Prostate gland (tissue), 2 donors: ENCODE measurements at regions not wholly inside any gene's neighbourhood (a gene's known extent, or its start where the extent isn't known, plus 50 kb on each side); places are given as distances from the start of the nearest gene placed in this dataset.

Experiments used
- DNase-seq: peaks from one replicate; pipeline ENCODE4 v3.0.0-alpha.2; 2019; ENCODE audit warnings: low spot score
- H3K27ac ChIP-seq, 2 donors: fragments of 200-600 bp; sonication (generic); 2 replicates each; pipeline ENCODE4 v1.5.1; 2017 to 2019
- H3K27me3 ChIP-seq: fragments of 200-600 bp; sonication (generic); replicated peaks from 2 replicates; pipeline ENCODE4 v1.5.1; 2019; ENCODE audit not compliant: insufficient read depth
- H3K36me3 ChIP-seq, 2 donors: fragments of 200-600 bp; sonication (generic); 1 replicate in 1 of 2; 2 replicates in 1 of 2; pipeline versions ENCODE4 v1.5.1 to v1.8.1; 2017 to 2019
- H3K4me1 ChIP-seq: fragments of 200-600 bp; sonication (generic); replicated peaks from 2 replicates; pipeline ENCODE4 v1.5.1; 2019
- H3K4me3 ChIP-seq, 2 donors: fragments of 200-600 bp; sonication (generic); 2 replicates each; pipeline ENCODE4 v1.5.1; 2017 to 2019
- H3K9me3 ChIP-seq: fragments of 200-600 bp; sonication (generic); 2 replicates; pipeline ENCODE4 v1.5.1; 2017
- POLR2A ChIP-seq: fragments of 450-650 bp; IDR thresholded peaks from one replicate; pipeline ENCODE4 v1.6.1; 2016; ENCODE audit warnings: antibody characterized with exemption, mild to moderate bottlenecking
- POLR2AphosphoS5 ChIP-seq: sonication (generic); formaldehyde crosslinking; IDR thresholded peaks from one replicate; pipeline ENCODE4 v1.6.1; 2017; ENCODE audit warnings: antibody characterized with exemption
- WGBS: methylation state at CpG from one replicate; pipeline ENCODE4 v1.1.5; 2018; 5-methylcytosine and 5-hydroxymethylcytosine counted together
- intact Hi-C: fragments of 100-400 bp; cut with DNase I; formaldehyde crosslinking; loops from one replicate; pipeline ENCODE4 v1.14.2; 2022
- TF ChIP-seq, protein P1 (sequence below), 4 experiments: fragments of 200-600 bp in 2 of 4; fragments of 450-650 bp in 2 of 4; sonication (generic) in 2 of 4; IDR thresholded peaks; 1 replicate in 3 of 4; 2 replicates in 1 of 4; pipeline ENCODE4 v1.5.1; 2016 to 2019; ENCODE audit warnings: antibody characterized with exemption in 4 of 4, mild to moderate bottlenecking in 2 of 4, moderate library complexity in 2 of 4

DNA sequence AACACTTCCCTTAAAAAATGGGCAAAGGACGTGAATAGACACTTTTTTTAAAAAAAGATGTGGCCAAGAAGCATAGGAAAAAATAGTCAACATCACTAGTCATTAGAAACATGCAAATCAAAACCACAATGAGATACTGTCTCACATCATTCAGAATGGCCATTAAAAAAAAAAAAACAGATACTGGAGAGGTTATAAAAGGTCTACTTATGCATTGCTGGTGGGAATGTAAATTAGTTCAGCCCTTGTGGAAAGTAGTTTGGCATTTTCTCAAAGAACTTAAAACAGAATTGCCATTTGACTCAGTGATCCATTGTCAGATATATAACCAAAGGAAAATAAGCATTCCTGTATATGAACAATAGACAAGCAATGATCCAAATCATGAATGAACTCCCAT lies 352.8 kb upstream of the EPHA5 start:
- DNase-seq: no peak
- TF ChIP-seq POLR2AphosphoS5: no peak
- TF ChIP-seq, protein P1, sequence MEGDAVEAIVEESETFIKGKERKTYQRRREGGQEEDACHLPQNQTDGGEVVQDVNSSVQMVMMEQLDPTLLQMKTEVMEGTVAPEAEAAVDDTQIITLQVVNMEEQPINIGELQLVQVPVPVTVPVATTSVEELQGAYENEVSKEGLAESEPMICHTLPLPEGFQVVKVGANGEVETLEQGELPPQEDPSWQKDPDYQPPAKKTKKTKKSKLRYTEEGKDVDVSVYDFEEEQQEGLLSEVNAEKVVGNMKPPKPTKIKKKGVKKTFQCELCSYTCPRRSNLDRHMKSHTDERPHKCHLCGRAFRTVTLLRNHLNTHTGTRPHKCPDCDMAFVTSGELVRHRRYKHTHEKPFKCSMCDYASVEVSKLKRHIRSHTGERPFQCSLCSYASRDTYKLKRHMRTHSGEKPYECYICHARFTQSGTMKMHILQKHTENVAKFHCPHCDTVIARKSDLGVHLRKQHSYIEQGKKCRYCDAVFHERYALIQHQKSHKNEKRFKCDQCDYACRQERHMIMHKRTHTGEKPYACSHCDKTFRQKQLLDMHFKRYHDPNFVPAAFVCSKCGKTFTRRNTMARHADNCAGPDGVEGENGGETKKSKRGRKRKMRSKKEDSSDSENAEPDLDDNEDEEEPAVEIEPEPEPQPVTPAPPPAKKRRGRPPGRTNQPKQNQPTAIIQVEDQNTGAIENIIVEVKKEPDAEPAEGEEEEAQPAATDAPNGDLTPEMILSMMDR (IDR thresholded peaks at IDR 0.05): no peak
- TF ChIP-seq POLR2A: no peak
- intact Hi-C loops: no loop called here
- no peaks in the 10 kb centered on the region for H3K9me3 ChIP-seq
- H3K4me1 ChIP-seq: no peaks in the 10 kb centered on the region
- 70% methylated on average over 1 of the region's 1 CpG for WGBS
- no peaks in the 10 kb centered on the region for H3K36me3 ChIP-seq
- no peaks in the 10 kb centered on the region for H3K27me3 ChIP-seq
- no peak overlapping the region for H3K4me3 ChIP-seq
- no peak overlapping the region for H3K27ac ChIP-seq

DNA sequence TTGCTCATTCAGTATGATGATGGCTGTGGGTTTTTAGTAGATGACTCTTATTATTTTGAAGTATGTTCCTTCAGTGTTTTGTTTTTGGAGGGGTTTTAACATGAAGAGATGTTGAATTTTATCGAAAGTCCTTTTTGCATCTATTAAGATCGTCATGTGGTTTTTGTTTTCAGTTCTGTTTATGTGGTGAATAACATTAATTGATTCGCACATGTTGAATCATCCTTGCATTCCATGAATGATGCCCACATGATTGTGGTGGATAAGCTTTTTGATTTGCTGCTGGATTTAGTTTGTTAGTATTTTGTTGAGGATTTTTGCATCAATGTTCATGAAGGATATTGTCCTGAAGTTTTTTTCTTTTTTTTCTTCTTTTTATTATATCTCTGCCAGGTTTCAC lies 347.4 kb upstream of the EPHA5 start:
- Histone ChIP-seq H3K27ac (no peak overlapping the region), H3K9me3 (no peaks in the 10 kb centered on the region), H3K36me3 (no peaks in the 10 kb centered on the region), H3K4me3 (no peak overlapping the region), H3K27me3 (no peaks in the 10 kb centered on the region), H3K4me1 (no peaks in the 10 kb centered on the region)
- 89% methylated on average over 3 of the region's 3 CpGs for WGBS
- TF ChIP-seq POLR2AphosphoS5: no peak
- no peak for TF ChIP-seq POLR2A
- TF ChIP-seq, protein P1 (IDR thresholded peaks at IDR 0.05): no peak
- intact Hi-C loops: no loop called here
- DNase-seq: no peak

DNA sequence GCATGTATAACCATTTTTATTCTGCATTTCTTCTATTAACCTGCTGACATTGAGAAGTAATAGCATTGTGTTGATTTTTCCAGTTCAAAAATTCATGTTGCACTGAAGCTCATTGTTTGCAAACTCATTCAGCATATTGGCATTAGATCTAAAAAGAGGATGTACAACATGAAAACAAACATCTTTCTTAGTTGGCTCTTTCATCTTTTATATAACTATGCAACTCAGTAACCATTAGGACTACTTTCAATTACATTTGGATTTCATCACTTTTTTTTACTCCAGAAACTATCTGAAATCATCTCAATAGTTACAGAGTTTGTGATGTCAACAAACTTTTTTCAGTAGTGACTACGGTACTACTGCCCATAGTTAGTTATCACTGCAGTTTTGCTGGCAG lies 346.0 kb upstream of the EPHA5 start:
- Histone ChIP-seq H3K9me3 (no peaks in the 10 kb centered on the region), H3K4me3 (no peak overlapping the region), H3K4me1 (no peaks in the 10 kb centered on the region), H3K36me3 (no peaks in the 10 kb centered on the region), H3K27ac (no peak overlapping the region), H3K27me3 (no peaks in the 10 kb centered on the region)
- 21% methylated on average over 1 of the region's 1 CpG for WGBS
- intact Hi-C loops: no loop called here
- TF ChIP-seq POLR2AphosphoS5 (no peak), POLR2A (no peak)
- TF ChIP-seq, protein P1 (IDR thresholded peaks at IDR 0.05): no peak
- no peak for DNase-seq

DNA sequence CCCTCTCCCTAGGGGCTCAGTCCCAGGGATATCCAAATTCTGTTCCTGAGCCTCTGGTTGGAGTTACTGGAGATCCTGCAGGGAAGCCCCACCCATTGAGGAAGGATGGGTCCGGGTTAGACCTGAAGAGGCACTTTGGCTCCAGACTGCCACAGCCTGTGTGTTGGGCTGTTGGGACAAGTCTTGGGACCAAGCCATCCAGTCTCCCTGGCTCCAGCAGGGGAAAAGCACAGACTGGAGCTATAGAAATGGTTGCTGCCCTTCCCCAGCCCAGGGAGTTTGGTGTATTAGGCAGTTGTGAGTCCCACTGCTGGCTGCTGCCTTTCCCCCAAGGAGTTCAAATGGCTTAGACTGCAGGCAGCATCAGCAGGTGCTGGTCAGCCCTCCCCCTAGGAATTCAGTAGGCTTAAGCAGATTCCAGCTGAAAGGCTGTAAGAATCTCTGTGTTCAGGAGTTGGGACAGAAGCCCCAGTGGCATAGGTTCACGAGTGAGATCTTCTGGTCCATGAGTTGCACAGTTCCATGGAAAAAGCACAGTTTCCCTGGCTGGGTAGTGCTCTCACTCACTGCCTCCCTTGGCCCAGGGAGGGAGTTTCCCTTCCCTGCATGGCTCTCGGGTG lies 344.0 kb upstream of the EPHA5 start:
- TF ChIP-seq POLR2A: no peak
- DNase-seq: no peak
- no peaks in the 10 kb centered on the region for H3K36me3 ChIP-seq
- no peaks in the 10 kb centered on the region for H3K27me3 ChIP-seq
- intact Hi-C loops: no loop called here
- H3K4me3 ChIP-seq: no peak overlapping the region
- 51% methylated on average over 3 of the region's 3 CpGs for WGBS
- H3K4me1 ChIP-seq: no peaks in the 10 kb centered on the region
- H3K9me3 ChIP-seq: no peaks in the 10 kb centered on the region
- no peak overlapping the region for H3K27ac ChIP-seq

DNA sequence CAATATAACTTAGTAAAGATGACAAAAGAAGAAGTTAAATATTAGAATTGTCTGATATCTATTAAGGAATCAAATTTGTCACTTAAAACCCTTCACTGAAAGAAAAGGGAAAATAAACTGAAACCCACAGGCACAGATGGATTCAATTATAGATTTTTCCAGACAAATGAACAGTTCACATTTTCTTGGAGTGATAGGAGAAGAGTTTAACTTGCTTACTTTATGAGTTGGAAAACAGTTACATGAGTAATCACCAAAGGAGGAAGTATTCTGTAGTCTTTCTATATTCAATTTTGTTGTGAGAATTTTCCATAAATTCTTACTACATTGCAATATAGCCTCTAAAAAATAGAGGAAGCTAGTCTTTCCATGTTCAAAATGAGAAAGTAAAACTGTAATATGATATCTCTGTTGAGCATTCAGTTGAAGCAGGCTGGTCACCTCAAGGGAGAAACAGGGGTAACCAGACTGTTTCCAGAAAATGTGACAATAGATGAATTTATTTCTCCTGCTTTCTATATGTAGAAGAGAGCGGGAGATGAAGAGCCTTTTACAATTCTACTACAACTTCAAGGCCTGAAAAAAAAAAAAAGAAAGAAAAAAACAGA lies 330.3 kb upstream of the EPHA5 start:
- DNase-seq: no peak
- TF ChIP-seq POLR2A: no peak
- no peak for TF ChIP-seq POLR2AphosphoS5
- TF ChIP-seq, protein P1 (IDR thresholded peaks at IDR 0.05): no peak
- intact Hi-C loops: no loop called here

More for the DNA sequence above, 330.3 kb upstream of the EPHA5 start:
- Histone ChIP-seq H3K27me3 (no peaks in the 10 kb centered on the region), H3K4me1 (no peaks in the 10 kb centered on the region), H3K27ac (no peak overlapping the region), H3K4me3 (no peak overlapping the region), H3K36me3 (no peaks in the 10 kb centered on the region), H3K9me3 (no peaks in the 10 kb centered on the region)
- 54% methylated on average over 1 of the region's 1 CpG for WGBS
